ENCODE measurements at regions not wholly inside any gene's neighbourhood (a gene's known extent, or its start where the extent isn't known, plus 50 kb on each side); places are given as distances from the start of the nearest gene placed in this dataset.
"Not testable (repeated sequence)": the region's sequence is repeated elsewhere in the genome, so short reads cannot be mapped to it uniquely, and the experiment has no call there.

DNA sequence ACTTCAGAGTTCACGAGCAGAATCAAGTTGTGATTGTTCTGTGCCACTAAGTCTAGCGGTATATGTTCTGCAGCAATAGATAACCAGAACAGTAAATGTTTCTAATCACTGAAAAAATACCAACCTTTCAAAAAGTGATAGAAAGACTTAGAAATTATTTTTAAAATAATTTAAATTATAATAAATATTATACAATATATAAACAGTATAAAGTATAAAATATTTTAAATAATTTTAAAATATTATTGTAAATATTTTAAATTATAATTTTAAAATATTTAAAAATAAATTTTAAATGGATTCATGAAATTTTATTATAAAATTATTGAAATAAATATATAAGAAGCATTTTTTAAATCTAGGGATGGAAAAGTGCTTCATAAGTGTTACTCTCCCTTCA is 126.3 kb upstream of the ID2 start:
- H3K27me3 Mint-ChIP-seq (ENCODE audit: low read depth): peaks cover 7% of the 10 kb centered on the region
- TF ChIP-seq, protein P1, sequence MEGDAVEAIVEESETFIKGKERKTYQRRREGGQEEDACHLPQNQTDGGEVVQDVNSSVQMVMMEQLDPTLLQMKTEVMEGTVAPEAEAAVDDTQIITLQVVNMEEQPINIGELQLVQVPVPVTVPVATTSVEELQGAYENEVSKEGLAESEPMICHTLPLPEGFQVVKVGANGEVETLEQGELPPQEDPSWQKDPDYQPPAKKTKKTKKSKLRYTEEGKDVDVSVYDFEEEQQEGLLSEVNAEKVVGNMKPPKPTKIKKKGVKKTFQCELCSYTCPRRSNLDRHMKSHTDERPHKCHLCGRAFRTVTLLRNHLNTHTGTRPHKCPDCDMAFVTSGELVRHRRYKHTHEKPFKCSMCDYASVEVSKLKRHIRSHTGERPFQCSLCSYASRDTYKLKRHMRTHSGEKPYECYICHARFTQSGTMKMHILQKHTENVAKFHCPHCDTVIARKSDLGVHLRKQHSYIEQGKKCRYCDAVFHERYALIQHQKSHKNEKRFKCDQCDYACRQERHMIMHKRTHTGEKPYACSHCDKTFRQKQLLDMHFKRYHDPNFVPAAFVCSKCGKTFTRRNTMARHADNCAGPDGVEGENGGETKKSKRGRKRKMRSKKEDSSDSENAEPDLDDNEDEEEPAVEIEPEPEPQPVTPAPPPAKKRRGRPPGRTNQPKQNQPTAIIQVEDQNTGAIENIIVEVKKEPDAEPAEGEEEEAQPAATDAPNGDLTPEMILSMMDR (IDR thresholded peaks at IDR 0.05; ENCODE audit: unreplicated experiment in 3 of 3): no peak
- H3K9me3 Mint-ChIP-seq: peaks cover 39% of the 10 kb centered on the region
- no peak overlapping the region for H3K4me3 Mint-ChIP-seq
- peaks cover 9% of the 10 kb centered on the region for H3K36me3 Mint-ChIP-seq (ENCODE audit: low read depth)
- H3K27ac Mint-ChIP-seq: no peak overlapping the region
- H3K4me1 Mint-ChIP-seq: no peaks in the 10 kb centered on the region

DNA sequence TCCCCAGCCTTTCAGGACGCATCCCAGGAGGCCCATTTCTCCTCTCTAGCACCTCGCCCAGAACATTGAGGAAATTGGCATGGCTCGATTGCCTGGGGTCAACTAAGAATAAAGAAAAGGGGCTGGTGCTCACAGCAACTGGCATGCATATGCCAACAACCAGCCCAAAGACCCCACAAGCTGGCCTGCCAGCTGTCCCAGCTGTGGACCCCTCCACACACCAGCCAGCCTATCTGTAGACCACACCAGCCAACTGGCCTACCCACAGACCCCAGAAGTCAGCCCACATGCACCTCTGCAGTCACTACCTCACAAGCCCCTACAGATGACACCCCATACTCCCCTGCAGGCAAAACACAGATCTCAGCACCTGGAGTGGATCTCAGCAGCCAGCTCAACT is 123.8 kb upstream of the ID2 start:
- Mint-ChIP-seq H3K36me3 (ENCODE audit: low read depth) (peaks cover 19% of the 10 kb centered on the region), H3K27me3 (ENCODE audit: low read depth) (no peaks in the 10 kb centered on the region), H3K4me1 (no peaks in the 10 kb centered on the region), H3K9me3 (peaks cover 50% of the 10 kb centered on the region), H3K4me3 (no peak overlapping the region), H3K27ac (no peak overlapping the region)
- TF ChIP-seq, protein P1 (IDR thresholded peaks at IDR 0.05; ENCODE audit: unreplicated experiment in 3 of 3): no peak

DNA sequence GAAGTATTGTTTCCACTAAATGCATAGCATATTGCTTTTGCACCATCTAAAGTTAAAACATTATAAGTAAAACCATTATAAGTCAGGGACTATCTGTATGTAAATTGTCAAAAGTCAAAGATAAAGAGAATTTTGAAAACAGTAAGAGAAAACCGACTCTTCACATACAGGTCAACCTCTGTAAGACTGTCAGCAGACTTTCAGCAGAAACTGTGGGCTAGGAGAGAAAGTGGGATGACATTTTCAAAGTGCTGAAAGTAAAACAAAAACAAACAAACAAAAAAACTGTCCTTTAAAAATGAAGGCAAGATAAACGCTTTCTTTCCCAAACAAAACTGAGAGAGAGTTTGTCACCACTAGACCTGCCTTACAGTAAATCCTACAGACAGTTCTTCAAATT is 122.9 kb upstream of the ID2 start:
- Mint-ChIP-seq H3K4me1 (no peaks in the 10 kb centered on the region), H3K4me3 (no peak overlapping the region), H3K36me3 (ENCODE audit: low read depth) (peaks cover 19% of the 10 kb centered on the region), H3K27ac (no peak overlapping the region), H3K9me3 (peaks cover 50% of the 10 kb centered on the region), H3K27me3 (ENCODE audit: low read depth) (no peaks in the 10 kb centered on the region)
- TF ChIP-seq, protein P1 (IDR thresholded peaks at IDR 0.05; ENCODE audit: unreplicated experiment in 3 of 3): no peak

DNA sequence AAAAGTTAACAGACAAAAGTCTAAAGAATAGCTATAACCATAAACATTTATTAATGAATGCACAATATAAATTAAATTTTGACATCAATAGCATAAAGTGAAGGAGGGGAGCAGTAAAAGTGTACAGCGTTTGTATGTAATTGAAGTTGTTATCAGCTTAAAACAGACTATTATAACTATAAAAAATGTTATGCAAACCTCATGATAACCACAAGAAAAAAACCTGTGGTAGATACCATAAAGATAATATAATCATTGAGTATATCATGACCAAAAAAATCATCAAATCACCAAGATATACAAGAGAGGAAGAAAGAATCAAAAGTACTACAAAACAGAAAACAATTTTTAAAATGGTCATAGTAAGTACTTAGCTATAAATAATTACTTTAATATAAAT is 122.1 kb upstream of the ID2 start:
- Mint-ChIP-seq H3K27me3 (ENCODE audit: low read depth) (no peaks in the 10 kb centered on the region), H3K27ac (no peak overlapping the region), H3K9me3 (peaks cover 50% of the 10 kb centered on the region), H3K4me1 (no peaks in the 10 kb centered on the region), H3K36me3 (ENCODE audit: low read depth) (peaks cover 19% of the 10 kb centered on the region), H3K4me3 (no peak overlapping the region)
- TF ChIP-seq, protein P1 (IDR thresholded peaks at IDR 0.05; ENCODE audit: unreplicated experiment in 3 of 3): no peak

DNA sequence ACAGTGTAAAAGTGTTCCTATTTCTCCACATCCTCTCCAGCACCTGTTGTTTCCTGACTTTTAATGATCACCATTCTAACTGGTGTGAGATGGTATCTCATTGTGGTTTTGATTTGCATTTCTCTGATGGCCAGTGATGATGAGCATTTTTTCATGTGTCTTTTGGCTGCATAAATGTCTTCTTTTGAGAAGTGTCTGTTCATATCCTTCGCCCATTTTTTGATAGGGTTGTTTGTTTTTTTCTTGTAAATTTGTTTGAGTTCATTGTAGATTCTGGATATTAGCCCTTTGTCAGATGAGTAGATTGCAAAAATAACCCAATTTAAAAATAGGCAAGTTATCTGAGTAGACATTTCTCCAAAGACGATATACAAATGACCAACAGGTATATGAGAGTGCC is 120.2 kb upstream of the ID2 start:
- not testable (repeated sequence) for H3K27ac Mint-ChIP-seq; H3K4me1 Mint-ChIP-seq; H3K4me3 Mint-ChIP-seq; H3K27me3 Mint-ChIP-seq (ENCODE audit: low read depth)
- H3K9me3 Mint-ChIP-seq: peaks cover 42% of the 10 kb centered on the region
- H3K36me3 Mint-ChIP-seq (ENCODE audit: low read depth): peaks cover 19% of the 10 kb centered on the region

DNA sequence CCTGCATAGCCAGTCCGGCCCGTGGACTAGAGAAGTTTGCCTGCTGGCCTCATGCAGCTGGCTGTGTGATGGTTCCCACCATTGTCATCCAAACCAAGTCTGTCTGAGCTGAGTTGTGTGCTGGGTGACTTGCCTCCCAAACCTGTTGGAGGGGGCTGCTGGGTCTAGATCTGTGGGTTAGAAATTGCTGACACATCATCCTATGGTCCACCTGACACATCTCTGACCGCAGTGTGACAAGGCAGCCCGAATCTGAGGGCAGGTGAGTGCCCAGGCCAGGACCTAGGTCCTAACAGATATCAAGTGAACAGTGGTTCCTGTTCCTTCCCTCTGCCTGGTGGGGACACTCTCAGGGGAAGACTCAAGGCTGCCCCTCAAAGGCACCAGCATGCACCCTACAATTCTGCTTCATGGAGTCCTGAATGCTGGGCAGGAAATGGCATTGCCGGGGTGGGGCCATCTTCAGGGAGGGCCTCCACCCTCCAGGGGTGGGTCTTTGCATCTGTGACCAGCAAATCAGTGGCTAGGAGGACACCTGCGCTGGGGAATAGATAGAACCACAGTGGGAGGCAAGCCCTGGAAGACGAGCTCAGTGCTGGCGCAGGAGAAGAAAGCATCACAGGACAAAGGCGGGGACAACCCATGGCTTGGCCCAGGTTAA is 117.9 kb upstream of the ID2 start:
- Mint-ChIP-seq H3K4me3 (no peak overlapping the region), H3K27me3 (ENCODE audit: low read depth) (peaks cover 13% of the 10 kb centered on the region), H3K36me3 (ENCODE audit: low read depth) (peaks cover 10% of the 10 kb centered on the region), H3K4me1 (peaks cover 11% of the 10 kb centered on the region), H3K27ac (no peak overlapping the region), H3K9me3 (peaks cover 26% of the 10 kb centered on the region)
- TF ChIP-seq, protein P1 (IDR thresholded peaks at IDR 0.05; ENCODE audit: unreplicated experiment in 3 of 3): no peak

Measured in nephron (organoid).